ENCODE measurements at regions not wholly inside any gene's neighbourhood (a gene's known extent, or its start where the extent isn't known, plus 50 kb on each side); places are given as distances from the start of the nearest gene placed in this dataset.

DNA sequence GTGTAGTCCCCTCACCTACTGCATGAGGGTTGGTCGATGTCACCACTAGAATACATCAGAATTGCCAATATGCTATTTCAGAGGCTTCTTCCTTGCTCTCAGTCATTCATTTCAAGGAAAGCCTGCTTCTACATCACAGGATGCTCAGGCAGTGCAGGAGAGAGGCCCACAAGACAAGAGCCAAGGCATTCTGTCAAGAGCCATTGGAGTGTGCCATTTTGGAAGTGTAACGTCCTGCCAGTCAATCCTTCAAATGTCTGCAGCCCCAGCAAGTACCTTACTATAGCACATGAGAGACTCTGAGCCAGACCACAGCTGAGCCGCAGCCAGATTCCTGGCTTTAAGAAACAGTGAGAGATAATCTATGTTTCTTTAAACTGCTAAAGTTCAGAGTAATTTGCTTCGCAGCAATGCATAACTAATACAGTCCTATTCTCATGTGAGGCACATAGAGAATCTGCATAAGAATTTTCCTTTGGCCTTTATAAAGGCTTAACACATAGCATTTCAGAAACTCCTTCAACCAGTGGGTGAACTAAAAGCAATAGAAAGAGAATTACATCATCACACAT, 166.5 kb upstream of the GNAI1 start:
- TF ChIP-seq, protein P1, sequence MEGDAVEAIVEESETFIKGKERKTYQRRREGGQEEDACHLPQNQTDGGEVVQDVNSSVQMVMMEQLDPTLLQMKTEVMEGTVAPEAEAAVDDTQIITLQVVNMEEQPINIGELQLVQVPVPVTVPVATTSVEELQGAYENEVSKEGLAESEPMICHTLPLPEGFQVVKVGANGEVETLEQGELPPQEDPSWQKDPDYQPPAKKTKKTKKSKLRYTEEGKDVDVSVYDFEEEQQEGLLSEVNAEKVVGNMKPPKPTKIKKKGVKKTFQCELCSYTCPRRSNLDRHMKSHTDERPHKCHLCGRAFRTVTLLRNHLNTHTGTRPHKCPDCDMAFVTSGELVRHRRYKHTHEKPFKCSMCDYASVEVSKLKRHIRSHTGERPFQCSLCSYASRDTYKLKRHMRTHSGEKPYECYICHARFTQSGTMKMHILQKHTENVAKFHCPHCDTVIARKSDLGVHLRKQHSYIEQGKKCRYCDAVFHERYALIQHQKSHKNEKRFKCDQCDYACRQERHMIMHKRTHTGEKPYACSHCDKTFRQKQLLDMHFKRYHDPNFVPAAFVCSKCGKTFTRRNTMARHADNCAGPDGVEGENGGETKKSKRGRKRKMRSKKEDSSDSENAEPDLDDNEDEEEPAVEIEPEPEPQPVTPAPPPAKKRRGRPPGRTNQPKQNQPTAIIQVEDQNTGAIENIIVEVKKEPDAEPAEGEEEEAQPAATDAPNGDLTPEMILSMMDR (conservative IDR thresholded peaks at IDR 0.05; ENCODE audit: low read depth, low read length), result no peak
- no peak for TF ChIP-seq EZH2 (IDR thresholded peaks at IDR 0.05; ENCODE audit: low read length, unreplicated experiment)
- no peak for TF ChIP-seq EZH2phosphoT487 (IDR thresholded peaks at IDR 0.05; ENCODE audit: borderline replicate concordance, low read length)

All from PC-3 (cell line).